Astrocyte (in vitro differentiated cells and primary cell): ENCODE measurements at regions not wholly inside any gene's neighbourhood (a gene's known extent, or its start where the extent isn't known, plus 50 kb on each side); places are given as distances from the start of the nearest gene placed in this dataset.

Source experiments
- CTCF ChIP-seq: IDR thresholded peaks from 2 replicates; pipeline ENCODE4 v1.5.1; 2011; ENCODE audit warnings: low read depth, mild to moderate bottlenecking, inconsistent platforms, low read length, moderate library complexity; ENCODE audit not compliant: insufficient read depth
- EZH2 ChIP-seq: IDR thresholded peaks from 2 replicates; pipeline ENCODE4 v1.6.1; 2012; ENCODE audit warnings: mild to moderate bottlenecking, low read length, inconsistent platforms; ENCODE audit not compliant: insufficient read depth

- TF ChIP-seq CTCF (no peak), EZH2 (no peak)
Observed at GRCh38 chr12:131249246-131250027, 295.7 kb downstream of the ADGRD1 start.
